ENCODE measurements at regions not wholly inside any gene's neighbourhood (a gene's known extent, or its start where the extent isn't known, plus 50 kb on each side); places are given as distances from the start of the nearest gene placed in this dataset.

GRCh38 chr11:131305005-131305404, 65.4 kb upstream of the NTM start:
- DNase-seq: no peak

- no peak for DNase-seq
Measured at GRCh38 chr11:131307506-131307905, 62.9 kb upstream of the NTM start.

GRCh38 chr11:131309776-131310175, 60.6 kb upstream of the NTM start:
- no peak for DNase-seq

GRCh38 chr11:131311776-131312514, 58.5 kb upstream of the NTM start:
- DNase-seq: no peak
